HEK293T (cell line): ENCODE measurements at regions not wholly inside any gene's neighbourhood (a gene's known extent, or its start where the extent isn't known, plus 50 kb on each side); places are given as distances from the start of the nearest gene placed in this dataset.

Experiments used
- CTCF ChIA-PET: fragments of 350-600 bp; formaldehyde crosslinking; extraction: SDS; loops from one replicate; lab custom pipeline; 2021; ENCODE audit warnings: antibody characterized with exemption, inconsistent platforms; lab: Yijun Ruan, JAX
- POLR2A ChIA-PET: fragments of 350-600 bp; formaldehyde crosslinking; extraction: SDS; loops from one replicate; lab custom pipeline; 2020; ENCODE audit warnings: antibody characterized with exemption, inconsistent platforms; lab: Yijun Ruan, JAX
- DNase-seq: peaks from one replicate; pipeline ENCODE4 v3.0.0; 2012; ENCODE audit warnings: mixed read lengths; ENCODE audit errors: extremely low spot score
- ARNT ChIP-seq: fragments of 450-650 bp; IDR thresholded peaks from 2 replicates; pipeline ENCODE4 v1.6.1; 2017; ENCODE audit warnings: mild to moderate bottlenecking
- BHLHE40 ChIP-seq: fragments of 450-650 bp; IDR thresholded peaks from 2 replicates; pipeline ENCODE4 v1.6.1; 2016; ENCODE audit warnings: mild to moderate bottlenecking, moderate library complexity, borderline replicate concordance
- CTBP1 ChIP-seq: fragments of 450-650 bp; IDR thresholded peaks from 2 replicates; pipeline ENCODE4 v1.6.1; 2016; ENCODE audit warnings: borderline replicate concordance
- ELF4 ChIP-seq: fragments of 450-650 bp; IDR thresholded peaks from 2 replicates; pipeline ENCODE4 v1.6.1; 2017; ENCODE audit warnings: antibody characterized with exemption
- FOXA1 ChIP-seq: fragments of 450-650 bp; IDR thresholded peaks from 2 replicates; pipeline ENCODE4 v1.6.1; 2016; ENCODE audit warnings: mild to moderate bottlenecking
- FOXK2 ChIP-seq: fragments of 450-650 bp; IDR thresholded peaks from 2 replicates; pipeline ENCODE4 v1.6.1; 2016; ENCODE audit warnings: mild to moderate bottlenecking
- FOXM1 ChIP-seq: fragments of 450-650 bp; IDR thresholded peaks from 2 replicates; pipeline ENCODE4 v1.6.1; 2017; ENCODE audit warnings: mild to moderate bottlenecking, borderline replicate concordance
- HDGF ChIP-seq: fragments of 450-650 bp; IDR thresholded peaks from 2 replicates; pipeline ENCODE4 v1.6.1; 2017; ENCODE audit warnings: antibody characterized with exemption, borderline replicate concordance
- L3MBTL2 ChIP-seq: fragments of 450-650 bp; conservative IDR thresholded peaks from 2 replicates; pipeline ENCODE4 v1.6.1; 2016; ENCODE audit warnings: mild to moderate bottlenecking
- LEF1 ChIP-seq: fragments of 450-650 bp; IDR thresholded peaks from 2 replicates; pipeline ENCODE4 v1.6.1; 2017; ENCODE audit warnings: mild to moderate bottlenecking, borderline replicate concordance
- NFRKB ChIP-seq: fragments of 450-650 bp; IDR thresholded peaks from 2 replicates; pipeline ENCODE4 v1.6.1; 2016; ENCODE audit warnings: mild to moderate bottlenecking, moderate library complexity
- SP1 ChIP-seq: fragments of 450-650 bp; IDR thresholded peaks from 2 replicates; pipeline ENCODE4 v1.6.1; 2017
- SUZ12 ChIP-seq: fragments of 450-650 bp; IDR thresholded peaks from 2 replicates; pipeline ENCODE4 v1.6.1; 2016; ENCODE audit warnings: mild to moderate bottlenecking
- TARDBP ChIP-seq: fragments of 450-650 bp; IDR thresholded peaks from 2 replicates; pipeline ENCODE4 v1.6.1; 2016
- ZNF384 ChIP-seq: fragments of 450-650 bp; IDR thresholded peaks from 2 replicates; pipeline ENCODE4 v1.6.1; 2016
- TF ChIP-seq, protein P1 (sequence below): fragments of 450-650 bp; IDR thresholded peaks from 2 replicates; pipeline ENCODE4 v1.6.1; 2016

DNA sequence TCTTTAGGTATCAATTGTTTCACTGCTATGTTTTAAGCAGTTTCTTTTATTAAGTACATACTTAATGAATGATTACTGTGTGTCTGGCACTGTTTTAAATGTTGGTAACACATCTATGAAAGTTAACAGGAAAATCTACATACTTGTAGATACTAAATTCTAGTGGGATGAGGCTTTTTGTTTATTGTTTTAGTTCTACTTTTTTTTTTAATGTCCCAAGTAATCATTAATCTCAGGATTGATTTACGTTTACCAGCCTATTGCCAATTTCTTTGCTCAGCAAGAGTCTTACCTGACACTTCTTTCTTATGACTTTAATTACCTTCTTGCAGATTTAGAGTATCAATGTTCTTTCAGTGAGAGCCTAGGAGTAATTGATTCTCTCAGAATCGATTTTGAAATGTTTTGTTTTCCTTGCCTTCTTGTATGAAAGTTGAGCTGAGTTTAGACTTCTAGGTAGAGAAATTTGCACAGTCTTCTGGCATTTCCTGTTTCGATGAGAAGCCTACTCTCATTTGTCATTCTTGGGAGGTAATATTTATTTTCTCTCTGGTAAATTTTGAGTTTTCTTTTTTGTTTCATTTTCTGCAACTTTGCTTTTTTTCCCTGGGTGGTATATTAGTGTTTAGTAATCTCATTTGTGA lies 235.2 kb upstream of the ANKRD50 start:
- TF ChIP-seq LEF1 (no peak), SUZ12 (no peak), HDGF (no peak), ARNT (no peak), TARDBP (no peak), ELF4 (no peak), NFRKB (no peak), FOXK2 (no peak), L3MBTL2 (no peak), BHLHE40 (no peak)
- DNase-seq, result no peak
- ChIA-PET POLR2A (no interaction called here), CTCF (no interaction called here)

DNA sequence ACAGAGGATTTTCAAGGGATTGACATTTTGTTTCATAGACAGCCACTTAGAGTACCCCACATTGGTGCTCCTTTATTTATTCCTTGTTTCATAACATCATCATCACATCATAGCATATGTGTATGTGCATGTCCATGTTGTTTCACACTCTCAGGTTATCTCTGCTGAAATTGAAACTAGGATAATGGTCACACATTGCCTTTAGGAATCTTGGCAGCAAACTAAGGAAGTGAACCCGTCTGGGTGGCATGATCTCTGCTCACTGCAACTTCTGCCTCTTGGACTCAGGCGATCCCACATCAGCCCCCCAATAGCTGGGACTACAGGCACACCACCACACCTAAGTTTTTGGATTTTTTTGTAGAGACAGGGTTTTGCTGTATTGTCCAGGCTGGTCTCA lies 234.2 kb upstream of the ANKRD50 start:
- DNase-seq, result no peak
- ChIA-PET CTCF (no interaction called here), POLR2A (no interaction called here)
- TF ChIP-seq CTBP1, result no peak
- TF ChIP-seq FOXK2, result no peak
- TF ChIP-seq L3MBTL2, result no peak
- TF ChIP-seq SUZ12, result no peak
- no peak for TF ChIP-seq ARNT
- no peak for TF ChIP-seq FOXM1
- TF ChIP-seq BHLHE40, result no peak
- TF ChIP-seq, protein P1, sequence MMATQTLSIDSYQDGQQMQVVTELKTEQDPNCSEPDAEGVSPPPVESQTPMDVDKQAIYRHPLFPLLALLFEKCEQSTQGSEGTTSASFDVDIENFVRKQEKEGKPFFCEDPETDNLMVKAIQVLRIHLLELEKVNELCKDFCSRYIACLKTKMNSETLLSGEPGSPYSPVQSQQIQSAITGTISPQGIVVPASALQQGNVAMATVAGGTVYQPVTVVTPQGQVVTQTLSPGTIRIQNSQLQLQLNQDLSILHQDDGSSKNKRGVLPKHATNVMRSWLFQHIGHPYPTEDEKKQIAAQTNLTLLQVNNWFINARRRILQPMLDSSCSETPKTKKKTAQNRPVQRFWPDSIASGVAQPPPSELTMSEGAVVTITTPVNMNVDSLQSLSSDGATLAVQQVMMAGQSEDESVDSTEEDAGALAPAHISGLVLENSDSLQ, result no peak
- TF ChIP-seq FOXA1, result no peak
- no peak for TF ChIP-seq NFRKB
- TF ChIP-seq TARDBP, result no peak
- TF ChIP-seq LEF1, result no peak
- no peak for TF ChIP-seq ZNF384
- no peak for TF ChIP-seq ELF4

DNA sequence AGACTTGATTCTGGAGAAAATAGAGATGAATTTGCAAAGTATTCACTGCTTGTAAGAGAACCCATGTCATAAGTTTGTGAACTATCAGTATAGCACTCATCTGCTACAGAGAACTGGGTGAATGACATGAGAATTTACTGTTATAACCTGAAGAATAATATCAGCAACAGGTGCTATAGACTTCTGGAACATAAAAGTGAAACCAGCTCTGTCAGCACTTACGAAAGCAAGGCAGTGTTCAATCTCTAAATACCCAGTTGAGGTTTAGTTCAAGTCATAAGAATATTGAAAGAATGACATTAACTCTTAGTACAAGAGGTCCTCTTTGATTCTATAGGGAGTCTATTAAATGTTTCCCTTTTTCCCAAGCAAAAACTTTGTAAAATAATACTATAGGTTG lies 232.9 kb upstream of the ANKRD50 start:
- CTCF ChIA-PET, result no interaction called here
- no peak for DNase-seq
- no peak for TF ChIP-seq L3MBTL2
- TF ChIP-seq SP1, result no peak
- TF ChIP-seq FOXM1, result no peak
- TF ChIP-seq FOXK2, result no peak
- no peak for TF ChIP-seq ARNT
- no peak for TF ChIP-seq ZNF384
- no peak for TF ChIP-seq HDGF
- TF ChIP-seq BHLHE40, result no peak
- TF ChIP-seq ELF4, result no peak
- TF ChIP-seq CTBP1, result no peak
- TF ChIP-seq, protein P1, result no peak
- no peak for TF ChIP-seq TARDBP
- no peak for TF ChIP-seq FOXA1
- no peak for TF ChIP-seq NFRKB
- no peak for TF ChIP-seq SUZ12
- no peak for TF ChIP-seq LEF1
- POLR2A ChIA-PET, result no interaction called here

DNA sequence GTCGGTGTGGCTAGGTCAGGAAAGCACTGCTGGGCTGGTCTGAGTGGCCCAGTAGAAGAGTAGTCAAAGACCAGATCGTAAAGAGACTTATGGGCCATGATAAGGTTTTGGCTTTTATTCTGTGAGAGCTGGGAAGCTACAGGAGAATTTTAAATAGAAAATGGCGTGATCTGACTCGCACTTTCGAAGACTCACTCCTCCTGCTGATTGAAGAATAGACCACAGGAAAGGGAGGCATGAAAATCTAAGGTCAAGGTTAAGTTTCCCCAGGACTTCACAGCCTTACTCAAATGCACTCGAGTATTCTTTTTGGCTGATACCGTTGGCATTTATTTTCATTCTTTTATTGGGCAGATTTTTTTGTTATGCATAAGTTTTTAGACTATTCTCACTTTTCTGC lies 231.4 kb upstream of the ANKRD50 start:
- DNase-seq, result no peak
- ChIA-PET CTCF (no interaction called here), POLR2A (no interaction called here)
- TF ChIP-seq FOXM1 (no peak), TARDBP (no peak), LEF1 (no peak), BHLHE40 (no peak), SUZ12 (no peak), NFRKB (no peak), SP1 (no peak), ZNF384 (no peak), HDGF (no peak), ELF4 (no peak), ARNT (no peak), L3MBTL2 (no peak), FOXK2 (no peak), FOXA1 (no peak), CTBP1 (no peak)
- TF ChIP-seq, protein P1, result no peak

DNA sequence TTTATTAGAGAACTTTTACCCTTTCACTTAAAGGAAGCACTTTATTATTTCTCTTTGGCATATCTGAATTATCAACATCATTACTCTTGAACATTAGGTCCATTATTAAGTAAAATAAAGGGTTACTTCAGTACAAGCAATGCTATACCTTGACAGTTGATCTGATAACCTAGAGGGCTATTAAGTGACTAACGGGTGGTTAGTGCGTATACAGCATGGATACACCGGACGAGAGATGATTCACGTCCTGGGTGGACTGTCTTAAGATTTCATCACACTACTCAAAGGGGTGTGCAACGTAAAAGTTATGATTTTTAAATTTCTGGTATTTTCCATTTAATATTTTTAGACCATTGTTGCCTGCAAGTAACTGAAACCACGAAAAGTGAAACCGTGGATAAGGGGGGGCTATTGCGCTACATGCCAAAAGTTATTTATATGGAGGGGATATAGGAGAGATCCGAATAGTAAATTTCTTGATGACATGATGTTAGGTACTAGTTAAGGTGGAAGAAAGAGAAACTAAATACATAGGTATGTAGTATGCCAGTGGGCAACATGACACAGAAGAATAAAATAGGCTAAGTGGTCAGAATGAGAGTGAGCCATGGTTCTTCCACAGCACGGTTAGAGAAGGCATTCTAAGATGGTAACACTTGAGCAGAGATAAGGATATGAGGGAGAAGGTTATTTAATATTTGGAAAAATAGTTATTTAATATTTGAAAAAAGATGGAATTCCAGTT lies 230.8 kb upstream of the ANKRD50 start:
- ChIA-PET POLR2A (no interaction called here), CTCF (no interaction called here)
- no peak for TF ChIP-seq L3MBTL2
- TF ChIP-seq, protein P1, result no peak
- no peak for TF ChIP-seq FOXK2
- no peak for TF ChIP-seq FOXA1
- no peak for TF ChIP-seq ZNF384
- TF ChIP-seq TARDBP, result no peak
- no peak for TF ChIP-seq FOXM1
- TF ChIP-seq SP1, result no peak
- no peak for TF ChIP-seq ARNT
- TF ChIP-seq BHLHE40, result no peak
- TF ChIP-seq SUZ12, result no peak
- no peak for TF ChIP-seq ELF4
- DNase-seq, result no peak
